ENCODE measurements at regions not wholly inside any gene's neighbourhood (a gene's known extent, or its start where the extent isn't known, plus 50 kb on each side); places are given as distances from the start of the nearest gene placed in this dataset.
A peak's percentile ranks its signal among the peaks of the same experiment; 100 is the strongest.

DNA sequence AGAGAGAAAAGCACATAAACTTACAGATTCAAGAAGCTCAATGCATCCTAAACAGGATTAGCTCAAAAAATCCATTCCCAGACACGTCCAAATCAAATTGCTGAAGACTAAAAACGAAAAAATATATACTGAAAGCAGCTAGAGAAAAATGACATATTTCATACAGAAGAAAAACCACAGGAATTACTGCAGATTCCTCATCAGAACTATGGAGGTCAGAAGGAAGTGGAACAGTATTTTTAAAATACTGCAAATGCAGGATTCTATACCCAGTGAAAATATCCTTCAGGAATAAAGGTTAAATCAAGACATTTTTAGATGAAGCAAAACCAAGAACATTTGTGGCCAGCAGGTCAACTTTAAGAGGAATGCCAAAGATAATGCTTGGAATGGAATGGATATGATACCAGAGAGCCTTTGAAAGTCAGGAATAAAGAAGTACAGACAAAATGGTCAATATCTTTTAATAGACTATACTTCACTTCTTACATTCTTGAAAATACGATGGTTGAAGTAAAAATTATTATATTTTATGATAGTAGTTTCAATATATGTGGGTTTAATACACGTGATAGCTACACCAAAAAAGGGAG lies 352.9 kb downstream of the CTTN start:
- no peak for DNase-seq

DNA sequence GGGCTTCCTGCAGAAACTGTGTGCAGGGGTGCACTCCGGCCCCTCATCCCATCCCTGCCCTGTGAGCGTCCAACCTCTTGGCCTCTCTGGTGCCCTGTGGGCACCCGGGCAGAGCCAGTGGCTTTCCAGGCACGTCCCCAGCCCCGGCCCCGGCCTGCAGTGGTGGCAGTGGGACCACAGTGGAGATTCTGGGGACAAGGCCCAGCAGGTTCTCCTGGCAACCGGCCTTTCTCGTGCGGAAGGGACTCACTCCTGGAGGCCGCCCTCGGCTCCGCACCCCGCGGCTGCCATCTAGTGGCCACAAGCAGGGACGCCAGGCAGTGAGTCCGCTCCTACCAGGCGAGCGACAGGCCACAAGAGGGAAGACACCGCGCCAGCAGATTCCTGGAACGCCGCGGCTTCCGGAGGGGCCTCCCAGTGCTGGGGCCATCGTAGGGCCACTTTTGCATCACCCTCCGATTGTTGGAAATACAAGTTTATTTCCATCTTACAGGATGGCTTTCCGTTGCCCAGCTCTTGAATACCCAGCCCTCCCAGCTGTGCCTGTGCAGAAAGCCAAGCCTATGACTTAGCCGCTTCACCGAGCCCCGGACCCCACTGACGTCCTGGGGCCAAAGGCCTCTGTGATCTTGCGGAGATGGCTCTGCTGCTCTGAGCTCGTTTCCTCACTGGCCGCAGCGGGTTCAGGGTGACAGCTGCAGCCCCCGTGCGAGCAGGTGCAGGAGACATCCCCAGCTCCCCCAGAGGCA lies 357.3 kb downstream of the CTTN start:
- DNase-seq = peak; percentile 13

DNA sequence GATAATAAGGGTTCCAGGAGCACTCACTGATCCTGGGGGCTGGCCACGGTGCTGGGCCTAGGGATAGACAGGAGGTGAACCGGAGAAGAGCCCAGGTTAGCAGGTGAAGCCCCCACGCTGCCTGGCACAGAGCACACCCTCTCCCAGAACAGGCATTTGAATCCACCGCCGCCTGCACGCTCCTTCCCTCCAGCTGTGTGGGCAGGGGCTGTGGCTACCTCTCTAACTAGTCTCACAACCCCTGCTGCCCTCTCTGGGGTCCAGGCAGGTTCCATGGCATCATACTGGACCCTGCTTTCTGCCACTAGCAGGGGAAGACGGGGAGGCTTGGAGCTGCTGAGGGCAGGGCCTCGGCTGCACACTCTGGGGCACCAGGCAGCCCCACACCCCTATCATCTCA lies 358.0 kb downstream of the CTTN start:
- no peak for DNase-seq

DNA sequence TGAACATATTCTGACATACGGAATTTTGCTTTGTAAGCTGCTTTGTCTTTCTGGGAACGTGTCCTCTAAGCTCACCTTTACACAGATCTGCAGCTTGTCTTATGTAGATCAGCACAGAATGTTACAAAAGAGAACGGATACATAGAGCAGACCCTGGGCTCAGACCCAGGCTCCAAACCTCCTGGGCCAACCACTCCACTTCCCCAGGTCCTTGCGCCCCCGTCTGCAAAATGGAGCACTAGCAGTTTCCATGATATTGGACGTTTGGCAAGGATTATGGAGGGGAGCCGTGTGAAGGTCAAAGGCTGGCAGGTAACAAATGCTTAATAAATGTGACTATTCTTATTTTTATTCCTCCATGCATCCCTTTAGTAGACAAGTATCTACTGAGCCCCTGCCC lies 358.4 kb downstream of the CTTN start:
- DNase-seq = no peak

DNA sequence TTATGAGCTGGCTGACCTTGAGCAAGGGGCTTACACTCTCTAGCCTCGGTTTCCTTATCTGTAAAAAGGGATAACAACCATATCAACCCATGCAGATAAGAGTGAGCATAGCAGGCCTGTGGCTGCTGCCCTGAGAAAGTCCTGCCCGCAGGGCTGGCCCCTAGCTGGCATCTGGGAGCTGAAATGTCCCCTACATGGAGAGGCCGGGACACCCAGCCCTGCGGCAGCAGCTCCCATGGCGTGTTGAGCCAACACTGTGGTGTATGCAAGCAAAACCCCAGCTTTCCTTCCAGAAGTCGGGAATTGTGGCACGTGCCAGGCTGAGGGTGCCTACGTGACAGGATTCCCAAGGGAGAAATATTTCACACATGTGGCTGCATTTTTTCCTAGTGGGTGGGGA lies 358.9 kb downstream of the CTTN start:
- DNase-seq = no peak

DNA sequence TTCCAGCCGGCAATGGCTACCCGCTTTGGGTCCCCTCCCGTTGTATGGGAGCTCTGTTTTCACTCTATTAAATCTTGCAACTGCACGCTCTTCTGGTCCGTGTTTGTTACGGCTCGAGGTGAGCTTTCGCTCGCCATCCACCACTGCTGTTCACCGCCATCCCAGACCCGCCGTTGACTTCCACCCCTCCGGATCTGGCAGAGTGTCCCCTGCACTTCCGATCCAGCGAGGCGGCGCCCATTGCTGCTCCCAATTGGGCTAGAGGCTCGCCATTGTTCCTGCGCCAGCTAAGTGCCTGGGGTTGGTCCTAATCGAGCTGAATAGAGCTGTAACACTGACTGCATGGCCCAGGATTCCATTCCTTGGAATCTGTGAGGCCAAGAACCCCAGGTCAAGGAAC lies 359.9 kb downstream of the CTTN start:
- no peak for DNase-seq

DNA sequence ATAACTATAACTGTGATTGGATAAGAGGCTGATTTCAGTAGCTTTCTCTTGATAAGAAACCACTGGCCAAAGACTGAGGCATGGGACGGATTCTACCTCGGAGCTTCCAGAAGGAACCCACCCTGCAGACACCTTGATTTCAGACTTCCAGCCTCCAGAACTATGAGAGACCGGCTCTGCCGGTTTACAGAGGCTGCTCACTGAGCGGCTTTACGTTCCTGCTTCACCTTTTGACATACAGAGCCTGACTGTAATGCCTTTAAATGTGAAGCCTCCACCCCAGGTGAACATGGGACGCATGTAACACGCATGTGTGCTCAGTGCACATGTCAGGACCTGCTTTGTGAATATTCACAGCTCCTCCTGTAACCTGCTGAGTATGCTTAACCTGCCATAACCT lies 361.5 kb downstream of the CTTN start:
- no peak for DNase-seq

DNA sequence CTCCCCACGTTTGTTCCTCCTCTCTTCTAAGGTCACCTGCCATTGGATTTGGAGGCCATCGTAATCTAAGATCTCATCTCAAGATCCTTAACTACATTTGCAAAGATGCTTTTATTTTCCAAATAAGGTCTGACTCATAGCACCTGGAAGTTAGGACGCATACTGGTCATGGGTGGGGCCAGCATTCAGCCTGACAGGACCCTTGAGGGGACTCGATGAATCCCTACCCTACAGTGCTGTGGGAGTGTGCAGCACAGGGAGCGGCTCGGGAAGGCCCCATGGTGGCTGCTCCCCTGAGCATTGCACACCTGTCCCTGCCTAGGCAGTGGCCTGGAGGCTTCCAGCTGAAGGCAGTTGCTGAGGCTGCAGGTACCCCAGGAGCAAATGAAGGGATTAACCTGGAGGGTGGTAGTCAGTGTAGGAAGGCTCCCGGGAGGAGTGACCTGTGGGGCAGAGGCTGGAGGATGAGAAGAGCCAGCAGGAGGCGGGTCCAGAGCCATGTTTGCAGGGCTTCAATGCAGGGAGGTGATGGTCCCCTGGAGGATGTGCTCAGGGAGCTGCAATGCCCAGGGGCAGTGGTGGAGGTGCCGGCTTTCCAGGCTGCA lies 362.2 kb downstream of the CTTN start:
- no peak for DNase-seq

DNA sequence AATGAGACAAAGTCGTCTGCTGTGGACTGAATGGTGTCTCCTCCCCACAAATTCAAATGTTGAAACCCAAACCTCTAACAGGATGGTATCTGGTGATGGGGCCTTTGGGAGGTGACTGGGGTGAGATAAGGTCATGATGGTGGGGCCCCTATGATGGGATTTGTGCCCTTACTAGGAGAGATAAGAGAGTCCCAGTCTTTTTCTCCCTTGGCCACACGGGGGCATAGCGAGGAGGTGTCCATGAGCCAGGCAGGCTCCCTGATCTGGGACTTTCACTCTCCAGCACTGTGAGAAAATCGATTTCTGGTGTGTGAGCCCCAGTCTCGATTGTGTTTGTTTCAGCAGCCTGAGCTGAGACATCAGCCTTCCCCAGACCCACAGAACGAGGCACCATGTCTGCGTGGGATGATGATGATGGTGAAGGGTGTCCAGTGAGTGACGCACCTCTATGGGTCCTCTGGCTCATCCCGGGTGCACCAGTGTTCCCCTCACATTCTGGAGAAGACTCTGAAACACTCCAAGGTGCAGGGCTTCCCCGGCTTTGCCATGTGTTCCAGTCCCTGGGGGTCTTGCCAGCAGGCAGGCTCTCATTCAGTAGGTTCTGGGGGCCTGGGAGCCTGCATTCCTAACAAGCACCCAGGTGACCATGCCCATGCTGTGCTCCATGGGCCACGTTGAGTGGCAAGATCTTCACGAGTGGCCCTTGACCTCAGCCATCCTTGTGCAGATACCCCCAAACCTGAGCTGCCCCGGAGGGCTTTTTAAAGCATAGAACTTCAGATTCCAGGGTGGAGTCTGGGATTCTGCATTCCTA lies 363.0 kb downstream of the CTTN start:
- DNase-seq = no peak

DNA sequence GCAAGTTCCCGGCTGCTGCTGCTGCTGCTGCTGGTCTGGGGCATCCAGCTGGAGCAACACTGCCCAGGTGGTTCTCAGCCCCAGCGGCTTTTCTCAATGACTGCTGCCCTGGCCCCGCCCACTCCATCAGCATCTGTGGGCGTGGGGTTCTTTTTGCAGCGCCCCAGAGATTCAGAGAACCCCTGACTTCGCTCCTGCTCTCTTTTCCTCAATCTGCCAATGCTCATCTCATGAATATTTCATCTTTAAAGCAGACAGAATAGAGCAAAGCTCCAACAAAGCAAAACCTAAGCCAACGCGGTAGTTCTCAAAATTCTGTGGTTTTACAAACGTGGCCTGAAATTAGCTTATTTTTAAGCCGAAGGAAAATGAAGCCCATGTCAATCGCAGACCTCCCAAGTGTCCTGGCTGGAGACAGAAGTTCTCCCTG lies 363.6 kb downstream of the CTTN start:
- DNase-seq = no peak

DNA sequence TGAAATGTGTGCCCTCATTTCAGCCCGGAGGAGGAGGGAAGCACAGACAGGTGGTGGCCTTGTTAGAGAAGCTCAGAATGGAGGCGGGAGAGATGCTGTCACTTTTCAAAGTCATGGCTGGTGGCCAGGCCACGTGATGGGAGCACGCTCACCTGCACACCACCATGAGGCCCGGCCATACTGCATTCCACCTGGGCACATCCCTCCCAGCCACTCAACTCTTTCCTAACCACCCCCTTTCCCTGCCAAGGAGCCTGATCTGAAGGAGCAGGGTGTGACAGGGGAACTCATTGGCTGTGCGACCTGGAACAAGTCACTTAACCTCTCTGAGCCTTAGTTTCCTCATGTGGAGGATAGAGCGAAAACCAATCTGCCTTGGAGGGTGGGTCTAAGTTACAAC lies 364.5 kb downstream of the CTTN start:
- DNase-seq = no peak

DNA sequence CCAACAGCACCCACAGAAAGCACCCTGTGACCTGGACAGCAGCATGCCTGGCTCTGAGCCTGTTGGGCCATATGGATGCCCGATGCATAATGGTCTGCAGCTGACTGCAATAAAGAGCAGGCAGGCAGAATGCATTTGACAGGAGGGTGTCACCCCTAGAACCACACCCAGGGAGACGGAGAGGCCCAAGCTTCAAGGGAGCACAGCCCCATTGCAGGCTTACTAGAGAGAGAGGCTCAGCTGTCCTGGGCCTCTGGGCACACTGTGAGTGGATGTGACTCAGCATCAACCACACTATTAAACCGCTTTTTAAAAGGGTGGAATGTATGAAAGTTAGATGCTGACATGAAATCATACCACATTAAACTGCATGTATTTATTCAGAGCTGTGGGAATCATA lies 365.3 kb downstream of the CTTN start:
- DNase-seq = no peak

DNA sequence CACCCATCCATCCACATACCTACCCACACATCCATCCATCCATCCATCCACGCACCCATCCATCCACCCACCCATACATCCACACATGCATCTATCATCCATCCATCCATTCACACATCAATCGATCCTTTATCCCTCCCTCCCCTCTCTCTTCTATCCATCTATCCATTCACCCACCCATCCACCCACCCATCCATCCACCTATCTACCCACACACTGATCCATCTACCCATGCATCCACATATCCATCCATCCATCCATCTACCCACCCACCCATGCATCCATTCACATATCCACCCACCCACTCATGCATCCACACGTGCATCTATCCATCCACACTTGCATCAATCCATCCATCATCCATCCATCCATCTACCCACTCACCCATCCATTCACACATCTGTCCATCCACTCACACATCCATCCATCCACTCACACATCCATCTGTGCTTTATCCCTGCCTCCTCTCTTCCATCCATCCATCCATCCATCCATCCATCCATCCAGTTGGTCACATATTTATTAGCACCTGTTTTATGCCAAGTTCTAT lies 366.1 kb downstream of the CTTN start:
- no peak for DNase-seq

DNA sequence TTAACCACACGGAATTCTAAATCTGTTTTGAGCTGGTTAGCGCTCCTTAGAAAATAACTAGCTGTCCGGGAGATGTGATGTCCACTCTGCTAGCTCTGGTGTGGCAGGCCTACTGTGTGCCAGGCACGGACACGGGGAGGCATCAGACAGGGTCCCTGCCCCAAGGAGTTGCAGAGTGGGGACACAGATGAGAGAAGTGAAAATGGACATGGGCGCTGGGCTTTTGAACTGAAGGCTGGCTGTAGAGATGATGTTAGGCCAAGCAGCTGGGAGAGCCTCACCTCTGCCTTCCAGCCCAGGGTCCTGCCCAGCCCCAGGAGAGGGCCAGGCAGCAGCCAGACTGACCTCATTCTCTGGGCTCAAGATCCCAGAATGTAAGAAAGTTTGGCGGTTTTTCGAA lies 368.6 kb downstream of the CTTN start:
- no peak for DNase-seq

DNA sequence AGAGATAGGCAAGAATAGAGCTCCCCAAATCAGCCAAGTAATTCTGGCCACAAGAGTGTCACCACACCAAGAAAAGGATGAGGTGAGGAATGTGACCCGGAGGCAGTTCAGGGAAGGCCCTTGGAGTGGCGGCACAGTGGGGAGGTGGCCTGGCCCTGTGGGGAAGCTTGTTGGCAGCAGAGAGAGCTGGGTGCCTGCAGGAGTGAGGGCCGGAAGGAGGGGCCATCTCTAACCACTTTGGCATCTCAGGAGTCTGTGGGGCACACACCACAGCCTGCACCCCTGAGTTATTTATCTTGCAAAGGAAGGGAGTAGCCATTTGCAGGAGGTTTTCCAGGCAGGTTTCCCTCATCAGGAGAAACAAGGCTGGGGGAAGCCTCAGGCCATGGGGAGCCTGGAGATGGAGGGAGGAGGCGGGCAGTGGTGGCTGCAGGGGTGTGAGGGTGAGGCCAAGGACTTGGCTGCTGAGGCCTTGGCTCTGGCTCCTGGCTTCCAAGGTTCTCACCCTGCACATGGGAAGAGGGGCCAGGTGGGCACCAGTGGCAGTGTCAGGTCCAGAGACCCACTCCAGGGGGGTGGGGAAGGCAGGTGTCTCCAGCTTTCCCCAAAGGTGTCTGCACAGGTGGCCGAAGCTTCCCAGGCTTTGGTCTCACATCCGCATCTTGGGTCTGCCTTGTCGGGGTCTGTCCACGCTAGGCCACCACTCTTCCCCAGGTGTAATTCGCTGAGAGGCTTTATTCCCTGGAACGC lies 370.2 kb downstream of the CTTN start:
- DNase-seq = no peak

DNA sequence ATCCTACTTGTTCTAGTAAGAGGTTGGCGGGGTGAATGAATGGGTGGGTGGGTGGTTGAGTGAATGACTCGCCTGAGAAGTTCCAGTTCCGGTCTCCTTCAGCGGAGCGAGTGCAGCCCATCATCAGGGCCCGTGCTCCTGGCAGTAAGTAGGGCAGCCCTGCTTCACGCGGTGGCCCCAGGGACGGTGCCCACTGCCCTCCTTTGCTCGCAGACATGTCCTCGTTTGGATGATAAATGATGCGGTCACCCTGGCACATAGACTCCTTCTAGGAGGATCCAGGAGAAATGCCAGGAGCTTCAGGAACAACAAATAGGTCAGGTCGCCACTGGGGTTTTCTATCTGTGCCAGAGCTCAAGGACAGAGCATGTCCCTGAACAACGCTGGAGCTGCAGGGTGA lies 370.8 kb downstream of the CTTN start:
- DNase-seq = no peak

DNA sequence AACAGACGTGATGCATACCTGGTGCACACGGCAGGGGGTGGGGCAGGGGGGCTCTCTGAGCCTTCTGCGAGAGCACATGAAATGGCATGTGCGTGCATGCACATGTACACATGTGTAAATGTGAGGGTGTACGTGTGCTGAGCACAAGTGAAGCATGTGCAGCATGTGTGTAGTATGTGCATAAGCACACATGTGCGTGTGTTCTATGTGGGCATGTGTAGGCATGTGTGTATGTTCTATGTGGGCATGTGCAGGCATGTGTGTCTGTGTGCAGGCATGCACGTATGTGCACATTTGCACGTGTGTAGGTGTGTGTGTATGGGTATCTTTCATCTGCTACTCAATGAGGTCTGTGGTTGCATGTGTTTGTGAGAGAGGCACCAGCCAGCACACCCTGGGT lies 371.2 kb downstream of the CTTN start:
- no peak for DNase-seq

DNA sequence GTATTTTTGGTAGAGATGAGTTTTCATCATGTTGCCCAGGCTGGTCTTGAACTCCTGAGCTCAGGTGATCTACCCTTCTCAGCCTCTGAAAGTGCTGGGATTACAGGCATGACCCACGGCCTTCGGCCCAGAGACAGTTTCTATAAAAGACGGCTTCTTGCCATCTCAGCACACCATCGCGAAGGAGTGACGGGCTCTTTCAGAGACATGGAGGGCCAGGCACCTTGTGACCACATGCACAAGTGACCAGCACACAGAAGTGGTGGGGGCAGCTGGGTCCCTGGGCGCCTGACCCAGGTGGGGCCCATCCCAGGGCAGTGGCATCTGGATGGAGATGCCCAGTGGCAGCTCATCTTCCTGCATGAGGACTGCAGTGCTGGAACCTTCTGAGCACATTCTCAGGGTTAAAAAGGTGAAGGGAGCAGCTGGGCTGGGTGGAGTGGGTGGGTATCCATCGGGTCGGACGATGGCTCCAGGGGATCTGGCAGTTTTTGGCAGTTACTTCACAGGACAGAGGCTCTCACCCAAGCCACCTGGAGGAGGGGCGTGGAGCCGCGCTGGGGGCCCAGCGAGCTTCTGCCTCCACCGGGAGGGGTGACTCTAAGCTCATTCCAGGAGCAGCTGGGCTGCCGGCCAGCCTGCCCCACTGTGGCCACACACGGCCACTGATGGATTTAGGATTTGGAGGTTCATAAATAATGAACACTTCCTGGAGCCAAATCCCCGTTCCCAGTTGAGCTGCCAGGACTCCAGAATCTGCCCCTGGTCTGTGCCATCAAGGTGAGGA lies 373.0 kb downstream of the CTTN start:
- DNase-seq = no peak

DNA sequence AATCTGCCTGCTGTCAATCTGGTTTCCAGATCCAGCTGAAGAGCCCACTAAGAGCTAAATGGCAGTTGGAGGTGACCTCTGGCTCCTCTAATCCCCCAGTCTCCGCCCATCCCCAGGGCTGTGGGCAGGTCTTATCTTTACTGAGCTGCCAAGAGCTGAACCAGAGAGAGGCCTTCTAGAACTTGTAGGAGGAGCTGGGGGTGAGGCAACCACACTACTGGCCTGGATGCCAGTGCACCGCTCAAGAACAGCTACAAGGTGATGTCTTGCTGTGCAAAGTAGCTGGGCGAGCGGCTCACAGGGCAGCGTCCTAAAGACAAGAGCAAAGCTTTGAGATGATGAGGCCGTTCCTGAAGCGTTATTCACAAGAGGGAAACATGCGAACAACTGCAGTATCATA lies 374.6 kb downstream of the CTTN start:
- DNase-seq = no peak

DNA sequence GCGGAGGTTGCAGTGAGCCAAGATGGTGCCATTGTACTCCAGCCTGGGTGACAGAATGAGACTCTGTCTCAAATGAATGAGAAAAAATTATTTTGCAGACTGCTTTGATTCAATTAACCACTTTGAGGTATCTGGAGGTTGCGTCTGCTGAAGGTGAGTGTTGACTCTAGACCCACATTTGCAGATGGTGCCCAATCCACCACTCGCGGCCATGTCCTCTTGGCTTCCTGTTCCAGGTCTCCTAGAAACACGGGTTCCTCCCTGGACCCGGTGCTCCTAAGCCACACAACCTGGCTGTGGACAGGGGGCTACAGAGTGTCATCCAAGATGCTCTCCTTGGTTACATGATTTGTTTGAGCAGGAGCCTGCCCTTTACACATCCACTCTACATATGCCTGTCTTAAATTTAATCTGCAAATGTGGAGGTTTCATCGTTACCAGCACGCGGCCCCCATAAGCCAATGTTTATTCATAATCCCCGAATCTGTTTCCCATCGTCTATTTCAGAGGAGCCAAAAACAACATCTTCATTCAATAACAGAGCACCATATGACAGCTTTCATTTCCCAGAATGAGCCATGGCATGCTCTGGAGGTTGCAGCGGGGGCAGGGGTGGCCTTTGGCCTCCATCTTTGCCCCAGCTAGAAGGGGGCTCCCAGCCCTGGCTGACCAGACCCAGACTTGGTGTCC lies 377.2 kb downstream of the CTTN start:
- DNase-seq = no peak

DNA sequence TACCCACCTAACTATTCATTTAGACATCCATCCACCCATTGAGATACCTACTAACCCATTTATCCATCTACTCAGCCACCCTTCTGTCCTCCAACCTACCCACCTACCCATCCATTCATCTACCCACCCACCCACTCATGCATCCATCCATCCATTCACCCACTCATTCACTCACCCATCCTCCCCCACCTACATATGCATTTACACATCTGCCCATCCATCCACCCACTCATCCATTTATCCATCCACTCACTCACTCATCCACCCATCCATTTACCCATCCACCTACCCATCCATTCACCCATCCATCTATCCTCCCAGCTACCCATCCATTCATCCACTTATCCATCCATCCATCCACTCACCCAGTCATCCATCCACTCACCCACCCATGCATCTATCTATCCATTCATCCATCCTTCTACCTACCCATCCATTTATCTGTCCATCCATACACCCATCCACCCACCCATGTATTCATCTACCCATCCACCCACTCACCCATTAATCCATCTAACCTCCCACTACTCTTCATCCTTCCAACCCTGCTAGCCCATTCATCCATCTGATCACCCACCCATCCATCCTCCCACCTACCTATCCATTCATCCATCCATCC lies 378.7 kb downstream of the CTTN start:
- no peak for DNase-seq

Measured in activated effector memory CD4-positive, alpha-beta T cell treated with Interleukin-2 at 50 U/mL for 16 hours (primary cell).